Lung (tissue), 11 donors: ENCODE measurements at regions not wholly inside any gene's neighbourhood (a gene's known extent, or its start where the extent isn't known, plus 50 kb on each side); places are given as distances from the start of the nearest gene placed in this dataset.

Source experiments
- ATAC-seq: fragments of 200-7000 bp; cut with Tn5 transposase; one replicate; pipeline ENCODE4 v1.9.1; 2020; ENCODE audit warnings: moderate number of reproducible peaks; ENCODE audit not compliant: insufficient read depth, low FRiP score
- DNase-seq, 3 donors: peaks; one replicate each; pipeline ENCODE4 v3.0.0-alpha.2; 2013 to 2017
- H3K27ac ChIP-seq, 2 donors: one replicate each; pipeline ENCODE4 v1.5.1; 2013; ENCODE audit warnings: mild to moderate bottlenecking in 2 of 2, moderate library complexity in 2 of 2, control low read depth in 1 of 2, inconsistent platforms in 1 of 2, low read depth in 1 of 2, low read length in 1 of 2
- H3K27me3 ChIP-seq, 3 donors: one replicate each; pipeline ENCODE4 v1.5.1; 2013; ENCODE audit warnings: low read length in 2 of 3; ENCODE audit not compliant: control insufficient read depth in 3 of 3, insufficient read depth in 3 of 3
- H3K36me3 ChIP-seq, 4 donors: one replicate each; pipeline ENCODE4 v1.5.1; 2013; ENCODE audit warnings: low read length in 4 of 4, mild to moderate bottlenecking in 1 of 4, moderate library complexity in 1 of 4; ENCODE audit not compliant: control insufficient read depth in 4 of 4, insufficient read depth in 4 of 4
- H3K4me1 ChIP-seq, 5 donors: one replicate each; pipeline ENCODE4 v1.5.1; 2013; ENCODE audit warnings: low read length in 5 of 5, mild to moderate bottlenecking in 2 of 5, moderate library complexity in 1 of 5; ENCODE audit not compliant: control insufficient read depth in 5 of 5, insufficient read depth in 5 of 5
- H3K4me3 ChIP-seq: one replicate; pipeline ENCODE4 v1.5.1; 2013; ENCODE audit warnings: mild to moderate bottlenecking, control low read depth, moderate library complexity
- H3K9ac ChIP-seq, 2 donors: one replicate each; pipeline ENCODE4 v1.5.1; 2013; ENCODE audit warnings: low read length in 2 of 2, control low read depth in 1 of 2; ENCODE audit not compliant: insufficient read depth in 1 of 2
- H3K9me3 ChIP-seq, 4 donors: one replicate each; pipeline ENCODE4 v1.5.1; 2013; ENCODE audit warnings: low read length in 3 of 4, mild to moderate bottlenecking in 1 of 4, moderate library complexity in 1 of 4; ENCODE audit not compliant: control insufficient read depth in 4 of 4, insufficient read depth in 3 of 4
- CTCF ChIP-seq: IDR thresholded peaks from 2 replicates; pipeline ENCODE4 v1.5.1; 2012; ENCODE audit warnings: mild to moderate bottlenecking; ENCODE audit errors: control extremely low read depth, extremely low read depth
- WGBS, 2 donors: extraction: QIAGEN DNeasy Blood & Tissue Kit; methylation state at CpG; one replicate each; pipeline ENCODE4 v1.1.7; 2013; 5-methylcytosine and 5-hydroxymethylcytosine counted together
- donor health status: control.
- donor health status: control.
- donor health status: Bipolar disorder and iron deficiency.
- donor health status: healthy.
- donor health status: DM: yes; HTN: yes; CAD: no.

- 68 to 83% methylated on average over 5 of the region's 5 CpGs for WGBS, 2 donors
- no peak for ATAC-seq
- no peak for TF ChIP-seq CTCF
Observed at GRCh38 chr3:6266135-6266534, 594.8 kb upstream of the GRM7 start.

DNA sequence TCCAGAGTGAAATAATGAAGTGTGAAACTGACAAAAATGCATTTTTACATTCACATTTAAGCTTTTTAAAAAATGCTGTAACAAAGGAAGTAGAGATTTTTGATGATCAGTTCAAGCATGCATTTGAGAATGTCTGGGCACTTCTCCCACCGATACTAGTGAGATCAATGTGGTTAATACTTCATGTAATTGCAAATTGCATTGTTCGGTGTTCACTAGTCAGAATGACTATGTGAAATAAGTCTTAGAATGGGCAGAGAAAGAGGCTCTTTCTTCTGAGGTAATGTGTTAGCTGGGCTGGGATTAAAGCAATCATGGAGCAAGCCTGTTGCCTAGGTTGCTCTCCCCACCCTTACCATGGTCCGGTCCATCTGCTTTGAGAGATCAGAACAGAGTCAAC is 587.0 kb upstream of the GRM7 start:
- H3K4me1 ChIP-seq, result no peaks in the 10 kb centered on the region
- ATAC-seq, result no peak
- no peak overlapping the region for H3K27ac ChIP-seq
- H3K9ac ChIP-seq, result no peak overlapping the region
- no peak for TF ChIP-seq CTCF
- H3K9me3 ChIP-seq, result peaks cover 0 to 2% (median 0%) of the 10 kb centered on the region in 4 donors
- no peaks in the 10 kb centered on the region for H3K27me3 ChIP-seq
- DNase-seq, result no peak
- H3K4me3 ChIP-seq, result no peak overlapping the region
- H3K36me3 ChIP-seq, result no peaks in the 10 kb centered on the region
- WGBS, 2 donors, result 90 to 92% methylated on average over 3 of the region's 3 CpGs

More at GRCh38 chr3:6266135-6266534, 594.8 kb upstream of the GRM7 start:
- no peaks in the 10 kb centered on the region for H3K36me3 ChIP-seq
- H3K4me1 ChIP-seq, result no peaks in the 10 kb centered on the region
- no peak overlapping the region for H3K27ac ChIP-seq
- no peak for DNase-seq
- H3K27me3 ChIP-seq, result no peaks in the 10 kb centered on the region
- H3K4me3 ChIP-seq, result no peak overlapping the region
- no peaks in the 10 kb centered on the region for H3K9me3 ChIP-seq
- H3K9ac ChIP-seq, result no peak overlapping the region

DNA sequence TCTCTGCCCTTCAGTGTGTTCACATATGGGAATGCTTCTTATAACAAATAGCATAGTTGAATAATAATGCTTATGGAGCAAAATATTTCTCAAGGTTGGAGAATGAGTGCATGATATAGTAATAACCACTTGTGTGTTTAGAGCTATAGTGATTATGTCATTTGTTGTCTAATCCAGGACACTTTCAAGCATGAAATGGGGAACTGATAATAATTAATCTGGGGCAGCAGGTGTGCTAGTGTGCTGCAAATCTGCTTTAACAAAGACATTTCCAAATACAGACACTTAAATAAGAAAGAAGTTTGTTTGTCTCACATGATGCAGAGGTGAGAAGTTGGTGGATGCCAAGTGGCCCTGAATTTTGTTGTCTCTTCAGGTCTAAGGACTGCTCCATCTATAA is 579.3 kb upstream of the GRM7 start:
- Histone ChIP-seq H3K4me1 (peaks cover 0 to 1% (median 0%) of the 10 kb centered on the region in 5 donors), H3K27ac (no peak overlapping the region), H3K27me3 (no peaks in the 10 kb centered on the region), H3K9me3 (no peaks in the 10 kb centered on the region), H3K4me3 (no peak overlapping the region), H3K36me3 (no peaks in the 10 kb centered on the region), H3K9ac (no peak overlapping the region)
- no peak for ATAC-seq
- DNase-seq, result no peak
- TF ChIP-seq CTCF, result no peak

DNA sequence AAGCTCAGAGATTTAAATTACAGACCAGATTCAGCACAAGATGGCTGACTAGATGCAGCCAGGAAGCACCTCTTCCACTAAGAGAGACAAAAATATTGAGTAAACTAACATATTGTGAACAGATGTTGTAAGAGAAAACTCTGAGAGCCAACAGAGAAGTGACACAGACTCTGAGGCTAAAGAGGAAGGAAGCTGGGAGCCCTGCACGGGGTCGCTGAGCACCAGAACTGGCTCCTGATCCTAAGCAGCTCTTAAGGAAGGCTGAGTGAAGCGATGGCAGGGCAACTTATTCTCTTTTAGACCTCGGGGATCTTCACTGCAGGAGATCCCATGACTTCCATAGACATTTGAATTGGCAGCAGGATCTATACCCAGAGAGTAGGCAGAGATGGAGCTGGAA is 578.0 kb upstream of the GRM7 start:
- no peak for DNase-seq
- H3K27me3 ChIP-seq, result no peaks in the 10 kb centered on the region
- no peak overlapping the region for H3K27ac ChIP-seq
- peaks cover 0 to 1% (median 0%) of the 10 kb centered on the region in 5 donors for H3K4me1 ChIP-seq
- no peaks in the 10 kb centered on the region for H3K9me3 ChIP-seq
- H3K36me3 ChIP-seq, result no peaks in the 10 kb centered on the region
- ATAC-seq, result no peak
- TF ChIP-seq CTCF, result no peak
- no peak overlapping the region for H3K4me3 ChIP-seq
- 17 to 51% methylated on average over 4 of the region's 4 CpGs for WGBS, 2 donors
- no peak overlapping the region for H3K9ac ChIP-seq
